ENCODE measurements at regions not wholly inside any gene's neighbourhood (a gene's known extent, or its start where the extent isn't known, plus 50 kb on each side); places are given as distances from the start of the nearest gene placed in this dataset.

GRCh38 chr16:6099102-6099501 is 1001.5 kb upstream of the EEF2KMT start:
- H3K27ac ChIP-seq (ENCODE audit: insufficient read depth, low read depth, low read length), result no peak overlapping the region
- BruUV-seq (replicated peaks), result no TSS peak
- H3K4me1 ChIP-seq (ENCODE audit: control insufficient read depth, extremely low read depth, insufficient read depth, low read length), result no peaks in the 10 kb centered on the region
- TF ChIP-seq MAX (IDR thresholded peaks at IDR 0.05; ENCODE audit: insufficient read depth, insufficient read length) (no peak), POLR2A (IDR thresholded peaks at IDR 0.05; ENCODE audit: low read depth, low read length) (no peak)
- ChIA-PET POLR2A (no interaction called here), CTCF (no interaction called here)
- dilution Hi-C loops (cut with MboI; ENCODE audit: extremely low pct_ligation_motif_present, low sequenced_read_pairs), result no loop called here
- no peaks in the 10 kb centered on the region for H4K20me1 ChIP-seq (replicated peaks; ENCODE audit: control insufficient read depth, extremely low read depth, insufficient read depth, low read length)
- no peak overlapping the region for H3K4me2 ChIP-seq (ENCODE audit: insufficient read depth, low read length)
- FAIRE-seq (no peak), DNase-seq (ENCODE audit: low read depth, low spot score) (no peak)
- no peaks in the 10 kb centered on the region for H3K79me2 ChIP-seq (ENCODE audit: control insufficient read depth, insufficient read depth, low read length)
- H3K36me3 ChIP-seq (ENCODE audit: control insufficient read depth in 2 of 2, extremely low read depth in 1 of 2, insufficient read depth in 2 of 2, low read length in 2 of 2), result no peaks in the 10 kb centered on the region
- H3K9me1 ChIP-seq (replicated peaks; ENCODE audit: control insufficient read depth, extremely low read depth, insufficient read depth, low read length), result no peaks in the 10 kb centered on the region
- H3K4me3 ChIP-seq (replicated peaks in 1 of 3; ENCODE audit: insufficient read depth in 1 of 3, low read depth in 1 of 3, low read length in 3 of 3), result no peak overlapping the region
- H3K27me3 ChIP-seq (ENCODE audit: control insufficient read depth in 2 of 2, insufficient read depth in 2 of 2, low read length in 2 of 2), result no peaks in the 10 kb centered on the region
- H2AFZ ChIP-seq (ENCODE audit: low read depth, low read length), result no peak overlapping the region
- H3K9me3 ChIP-seq (replicated peaks; ENCODE audit: control insufficient read depth, insufficient read depth, low read length), result peaks cover 3% of the 10 kb centered on the region
- H3K9ac ChIP-seq (replicated peaks; ENCODE audit: extremely low read depth, insufficient read depth, low read length), result no peak overlapping the region
- intact Hi-C loops (cut with micrococcal nuclease), result no loop called here

- POLR2A ChIA-PET, result no interaction called here
- intact Hi-C loops (cut with micrococcal nuclease) (no loop called here), dilution Hi-C loops (cut with MboI; ENCODE audit: extremely low pct_ligation_motif_present, low sequenced_read_pairs) (no loop called here)
- Histone ChIP-seq H3K9me1 (replicated peaks; ENCODE audit: control insufficient read depth, extremely low read depth, insufficient read depth, low read length) (no peaks in the 10 kb centered on the region), H3K9me3 (replicated peaks; ENCODE audit: control insufficient read depth, insufficient read depth, low read length) (no peaks in the 10 kb centered on the region), H4K20me1 (replicated peaks; ENCODE audit: control insufficient read depth, extremely low read depth, insufficient read depth, low read length) (no peaks in the 10 kb centered on the region), H2AFZ (ENCODE audit: low read depth, low read length) (no peak overlapping the region), H3K27ac (ENCODE audit: insufficient read depth, low read depth, low read length) (no peak overlapping the region), H3K4me2 (ENCODE audit: insufficient read depth, low read length) (no peak overlapping the region), H3K9ac (replicated peaks; ENCODE audit: extremely low read depth, insufficient read depth, low read length) (no peak overlapping the region), H3K4me3 (replicated peaks in 1 of 3; ENCODE audit: insufficient read depth in 1 of 3, low read depth in 1 of 3, low read length in 3 of 3) (no peak overlapping the region), H3K36me3 (ENCODE audit: control insufficient read depth in 2 of 2, extremely low read depth in 1 of 2, insufficient read depth in 2 of 2, low read length in 2 of 2) (no peaks in the 10 kb centered on the region), H3K79me2 (ENCODE audit: control insufficient read depth, insufficient read depth, low read length) (no peaks in the 10 kb centered on the region), H3K27me3 (ENCODE audit: control insufficient read depth in 2 of 2, insufficient read depth in 2 of 2, low read length in 2 of 2) (no peaks in the 10 kb centered on the region), H3K4me1 (ENCODE audit: control insufficient read depth, extremely low read depth, insufficient read depth, low read length) (no peaks in the 10 kb centered on the region)
- BruUV-seq (replicated peaks), result no TSS peak
- CTCF ChIA-PET, result no interaction called here
- no peak for FAIRE-seq
- TF ChIP-seq JUN (IDR thresholded peaks at IDR 0.05; ENCODE audit: borderline replicate concordance, insufficient read depth, insufficient read length, low read depth) (no peak), EZH2 (IDR thresholded peaks at IDR 0.05; ENCODE audit: borderline replicate concordance, low read depth, low read length, severe bottlenecking) (no peak), CTCF (IDR thresholded peaks at IDR 0.05; ENCODE audit: extremely low read depth in 1 of 2, insufficient read depth in 1 of 2, low read depth in 1 of 2, low read length in 2 of 2) (no peak), POLR2AphosphoS5 (IDR thresholded peaks at IDR 0.05; ENCODE audit: insufficient read depth, low read depth, low read length) (no peak), POLR2A (IDR thresholded peaks at IDR 0.05; ENCODE audit: low read depth, low read length) (no peak), GATA2 (IDR thresholded peaks at IDR 0.05; ENCODE audit: insufficient read depth, insufficient read length, low read depth, low read length) (no peak)
- DNase-seq (ENCODE audit: low read depth, low spot score), result no peak
Observed at GRCh38 chr16:6096931-6097670, 999.5 kb upstream of the EEF2KMT start.
